H9 (cell line): ENCODE measurements at regions not wholly inside any gene's neighbourhood (a gene's known extent, or its start where the extent isn't known, plus 50 kb on each side); places are given as distances from the start of the nearest gene placed in this dataset.

Experiments used
- DNase-seq: peaks from one replicate; pipeline ENCODE4 v3.0.0-alpha.2; 2017
- H2AFZ ChIP-seq: one replicate; pipeline ENCODE4 v1.6.1; 2013; ENCODE audit warnings: mild to moderate bottlenecking, low read length, control low read depth, moderate library complexity
- H2AK5ac ChIP-seq: 2 replicates; pipeline ENCODE4 v1.6.1; 2013; ENCODE audit warnings: low read length, control low read depth, mixed read lengths; ENCODE audit not compliant: insufficient read length
- H2BK120ac ChIP-seq: one replicate; pipeline ENCODE4 v1.6.1; 2013; ENCODE audit warnings: low read depth, mild to moderate bottlenecking, low read length, control low read depth, inconsistent platforms; ENCODE audit not compliant: poor library complexity, severe bottlenecking
- H2BK12ac ChIP-seq: 2 replicates; pipeline ENCODE4 v1.6.1; 2013; ENCODE audit warnings: low read length, control low read depth, mixed read lengths, low read depth; ENCODE audit not compliant: insufficient read length
- H2BK15ac ChIP-seq: 2 replicates; pipeline ENCODE4 v1.6.1; 2013; ENCODE audit warnings: low read depth, low read length, control low read depth
- H2BK20ac ChIP-seq: one replicate; pipeline ENCODE4 v1.6.1; 2013; ENCODE audit warnings: low read depth, mild to moderate bottlenecking, low read length, control low read depth, inconsistent platforms; ENCODE audit not compliant: poor library complexity, severe bottlenecking
- H2BK5ac ChIP-seq: 2 replicates; pipeline ENCODE4 v1.6.1; 2013; ENCODE audit warnings: low read length, control low read depth, mixed read lengths; ENCODE audit not compliant: insufficient read length
- H3K14ac ChIP-seq: 2 replicates; pipeline ENCODE4 v1.6.1; 2013; ENCODE audit warnings: low read length, control low read depth; ENCODE audit not compliant: insufficient read depth
- H3K18ac ChIP-seq: 2 replicates; pipeline ENCODE4 v1.6.1; 2013; ENCODE audit warnings: low read depth, mild to moderate bottlenecking, mixed read lengths, low read length, control low read depth; ENCODE audit not compliant: insufficient read length
- H3K23ac ChIP-seq: 2 replicates; pipeline ENCODE4 v1.6.1; 2013; ENCODE audit warnings: low read length, control low read depth, mixed read lengths, low read depth; ENCODE audit not compliant: insufficient read length
- H3K23me2 ChIP-seq: 2 replicates; pipeline ENCODE4 v1.6.1; 2013; ENCODE audit warnings: low read depth, mild to moderate bottlenecking, mixed read lengths, low read length, control low read depth; ENCODE audit not compliant: insufficient read length, poor library complexity, severe bottlenecking
- H3K27ac ChIP-seq: 2 replicates; pipeline ENCODE4 v1.5.1; 2013; ENCODE audit warnings: low read length, control low read depth, mixed read lengths, low read depth; ENCODE audit not compliant: insufficient read length
- H3K27me3 ChIP-seq: 2 replicates; pipeline ENCODE4 v1.6.1; 2013; ENCODE audit warnings: low read length, control low read depth, inconsistent platforms; ENCODE audit not compliant: insufficient read depth
- H3K4ac ChIP-seq: 2 replicates; pipeline ENCODE4 v1.6.1; 2013; ENCODE audit warnings: low read depth, mild to moderate bottlenecking, control low read depth, inconsistent platforms, low read length, moderate library complexity
- H3K4me1 ChIP-seq: 2 replicates; pipeline ENCODE4 v1.6.1; 2013; ENCODE audit warnings: low read length, control low read depth, inconsistent platforms; ENCODE audit not compliant: insufficient read depth
- H3K4me2 ChIP-seq: 2 replicates; pipeline ENCODE4 v1.6.1; 2013; ENCODE audit warnings: low read length, control low read depth, mixed read lengths; ENCODE audit not compliant: insufficient read length, insufficient read depth
- H3K56ac ChIP-seq: 2 replicates; pipeline ENCODE4 v1.6.1; 2013; ENCODE audit warnings: low read depth, mild to moderate bottlenecking, mixed read lengths, low read length, control low read depth; ENCODE audit not compliant: insufficient read length
- H3K79me1 ChIP-seq: 2 replicates; pipeline ENCODE4 v1.6.1; 2013; ENCODE audit warnings: low read depth, mild to moderate bottlenecking, moderate library complexity, low read length, control low read depth, inconsistent platforms; ENCODE audit not compliant: insufficient read depth, poor library complexity, severe bottlenecking
- H3K79me2 ChIP-seq: 2 replicates; pipeline ENCODE4 v1.6.1; 2013; ENCODE audit warnings: low read length, control low read depth, inconsistent platforms; ENCODE audit not compliant: insufficient read depth
- H3K9ac ChIP-seq: 2 replicates; pipeline ENCODE4 v1.6.1; 2013; ENCODE audit warnings: low read length, control low read depth, mixed read lengths; ENCODE audit not compliant: insufficient read length; ENCODE audit errors: extremely low read depth
- H3K9me3 ChIP-seq: one replicate; pipeline ENCODE4 v1.6.1; 2013; ENCODE audit warnings: low read depth, low read length, inconsistent platforms; ENCODE audit not compliant: control insufficient read depth
- H3T11ph ChIP-seq: one replicate; pipeline ENCODE4 v1.6.1; 2013; ENCODE audit warnings: mild to moderate bottlenecking, low read length, control low read depth, inconsistent platforms
- H4K20me1 ChIP-seq: one replicate; pipeline ENCODE4 v1.6.1; 2013; ENCODE audit not compliant: control insufficient read depth, insufficient read length, insufficient read depth
- H4K5ac ChIP-seq: 2 replicates; pipeline ENCODE4 v1.6.1; 2013; ENCODE audit warnings: low read depth, mild to moderate bottlenecking, mixed read lengths, low read length, control low read depth; ENCODE audit not compliant: insufficient read length
- H4K8ac ChIP-seq: replicated peaks from 2 replicates; pipeline ENCODE4 v1.6.1; 2013; ENCODE audit warnings: low read length, control low read depth, mixed read lengths, low read depth; ENCODE audit not compliant: insufficient read length
- H4K91ac ChIP-seq: 2 replicates; pipeline ENCODE4 v1.6.1; 2013; ENCODE audit warnings: low read depth, mild to moderate bottlenecking, moderate library complexity, mixed read lengths, low read length, control low read depth; ENCODE audit not compliant: insufficient read length
- H3K27ac Mint-ChIP-seq, 3 experiments: 2 replicates in 2 of 3; 3 replicates in 1 of 3; pipeline ENCODE4 v1.8.0; 2020 to 2021; ENCODE audit warnings: mixed read lengths in 3 of 3, mild to moderate bottlenecking in 1 of 3, moderate library complexity in 1 of 3
- H3K27me3 Mint-ChIP-seq: 2 replicates; pipeline ENCODE4 v1.8.0; 2021; ENCODE audit warnings: low read depth, mild to moderate bottlenecking, moderate library complexity, mixed read lengths
- H3K36me3 Mint-ChIP-seq, 3 experiments: 2 replicates in 2 of 3; 3 replicates in 1 of 3; pipeline ENCODE4 v1.8.0; 2020 to 2021; ENCODE audit warnings: low read depth in 3 of 3, mixed read lengths in 3 of 3; ENCODE audit not compliant: insufficient read depth in 1 of 3
- H3K4me1 Mint-ChIP-seq, 2 experiments: 2 replicates each; pipeline ENCODE4 v1.8.0; 2020; ENCODE audit warnings: mixed read lengths in 2 of 2
- H3K4me3 Mint-ChIP-seq, 2 experiments: 2 replicates in 1 of 2; 3 replicates in 1 of 2; pipeline ENCODE4 v1.8.0; 2020 to 2021; ENCODE audit warnings: mild to moderate bottlenecking in 2 of 2, mixed read lengths in 2 of 2, moderate library complexity in 1 of 2
- H3K9me3 Mint-ChIP-seq, 2 experiments: 2 replicates in 1 of 2; 3 replicates in 1 of 2; pipeline ENCODE4 v1.8.0; 2020; ENCODE audit warnings: mild to moderate bottlenecking in 2 of 2, mixed read lengths in 2 of 2, moderate library complexity in 1 of 2
- CTCF ChIP-seq: fragments of 200-600 bp; sonication (generic); conservative IDR thresholded peaks from 3 replicates; pipeline ENCODE4 v1.8.0; 2021; ENCODE audit warnings: antibody characterized with exemption, mild to moderate bottlenecking
- WGBS: extraction: QIAGEN DNeasy Blood & Tissue Kit; methylation state at CpG from one replicate; pipeline ENCODE4 v1.1.7; 2013; ENCODE audit warnings: missing lambda C conversion rate, low lambda C conversion rate, mixed read lengths; ENCODE audit not compliant: insufficient read length; ENCODE audit errors: extremely low coverage; 5-methylcytosine and 5-hydroxymethylcytosine counted together

GRCh38 chr3:59101231-59101736, 51.5 kb upstream of the CFAP20DC start:
- Histone ChIP-seq H3K9me3 (no peaks in the 10 kb centered on the region), H4K91ac (no peak overlapping the region), H3K14ac (no peak overlapping the region), H2AK5ac (no peak overlapping the region), H2BK20ac (no peak overlapping the region), H2BK120ac (no peak overlapping the region), H2BK15ac (no peak overlapping the region), H4K5ac (no peak overlapping the region), H3K4ac (no peak overlapping the region), H3K4me1 (no peaks in the 10 kb centered on the region; the same call in 1 of the 2 replicates), H2BK5ac (no peak overlapping the region), H3K79me2 (no peaks in the 10 kb centered on the region), H3K23ac (no peak overlapping the region), H3K18ac (no peak overlapping the region), H3K27me3 (no peaks in the 10 kb centered on the region), H3K23me2 (no peaks in the 10 kb centered on the region), H3K9ac (no peak overlapping the region), H3T11ph (no peak overlapping the region), H3K4me2 (no peak overlapping the region), H2AFZ (no peak overlapping the region), H3K27ac (no peak overlapping the region), H4K20me1 (no peaks in the 10 kb centered on the region), H2BK12ac (no peak overlapping the region), H3K79me1 (no peaks in the 10 kb centered on the region), H4K8ac (no peak overlapping the region), H3K56ac (no peak overlapping the region)
- no peak overlapping the region for H3K27ac Mint-ChIP-seq
- peaks cover 0 to 14% (median 4%) of the 10 kb centered on the region in 3 experiments; a peak in 3 of 7 replicates for H3K36me3 Mint-ChIP-seq
- TF ChIP-seq CTCF = no peak
- H3K4me3 Mint-ChIP-seq = no peak overlapping the region
- peaks cover 5 to 13% of the 10 kb centered on the region in 2 experiments; a peak in 2 of 5 replicates for H3K9me3 Mint-ChIP-seq
- H3K4me1 Mint-ChIP-seq = peaks cover 17 to 33% of the 10 kb centered on the region in 2 experiments
- H3K27me3 Mint-ChIP-seq = peaks cover 46% of the 10 kb centered on the region
- no CpG with 5 or more reads among the region's 4 CpGs for WGBS
- DNase-seq = no peak
